Neuronal stem cell (in vitro differentiated cells): ENCODE measurements at regions not wholly inside any gene's neighbourhood (a gene's known extent, or its start where the extent isn't known, plus 50 kb on each side); places are given as distances from the start of the nearest gene placed in this dataset.
"Not testable (repeated sequence)": the region's sequence is repeated elsewhere in the genome, so short reads cannot be mapped to it uniquely, and the experiment has no call there.

Experiments used
- DNase-seq: peaks from one replicate; pipeline ENCODE4 v3.0.0-alpha.2; 2013; ENCODE audit warnings: low spot score
- H2AFZ ChIP-seq: one replicate; pipeline ENCODE4 v1.6.1; 2013; ENCODE audit warnings: mild to moderate bottlenecking, low read length, inconsistent platforms
- H2AK5ac ChIP-seq: 2 replicates; pipeline ENCODE4 v1.6.1; 2013; ENCODE audit warnings: low read depth, mild to moderate bottlenecking, inconsistent platforms, low read length, moderate library complexity, mixed read lengths
- H2BK120ac ChIP-seq: 2 replicates; pipeline ENCODE4 v1.6.1; 2013; ENCODE audit warnings: low read depth, mild to moderate bottlenecking, inconsistent platforms, low read length, moderate library complexity, mixed read lengths
- H2BK12ac ChIP-seq: one replicate; pipeline ENCODE4 v1.6.1; 2013; ENCODE audit warnings: low read length, inconsistent platforms
- H2BK15ac ChIP-seq: 2 replicates; pipeline ENCODE4 v1.6.1; 2013; ENCODE audit warnings: mild to moderate bottlenecking, low read length, inconsistent platforms, mixed read lengths
- H2BK5ac ChIP-seq: one replicate; pipeline ENCODE4 v1.6.1; 2013; ENCODE audit warnings: inconsistent platforms, mild to moderate bottlenecking, low read length, moderate library complexity
- H3K14ac ChIP-seq: one replicate; pipeline ENCODE4 v1.6.1; 2013; ENCODE audit warnings: low read length, inconsistent platforms
- H3K18ac ChIP-seq: 2 replicates; pipeline ENCODE4 v1.6.1; 2013; ENCODE audit warnings: low read length, inconsistent platforms
- H3K23ac ChIP-seq: 2 replicates; pipeline ENCODE4 v1.6.1; 2013; ENCODE audit warnings: low read depth, mild to moderate bottlenecking, mixed read lengths, low read length, inconsistent platforms; ENCODE audit not compliant: poor library complexity
- H3K27ac ChIP-seq: replicated peaks from 3 replicates; pipeline ENCODE4 v1.5.1; 2013; ENCODE audit warnings: low read length, inconsistent platforms
- H3K27me3 ChIP-seq, 3 experiments: 2 replicates each; pipeline ENCODE4 v1.6.1; 2013; ENCODE audit warnings: low read length in 3 of 3, mild to moderate bottlenecking in 2 of 3, inconsistent platforms in 1 of 3, low read depth in 1 of 3, mixed read lengths in 1 of 3, moderate library complexity in 1 of 3; ENCODE audit not compliant: control insufficient read depth in 3 of 3, insufficient read depth in 3 of 3
- H3K36me3 ChIP-seq, 2 donors: replicated peaks in 1 of 2; 2 replicates each; pipeline ENCODE4 v1.6.1; 2013; ENCODE audit warnings: low read length in 2 of 2; ENCODE audit not compliant: control insufficient read depth in 2 of 2, insufficient read depth in 2 of 2
- H3K4ac ChIP-seq: 2 replicates; pipeline ENCODE4 v1.6.1; 2013; ENCODE audit warnings: inconsistent platforms, mild to moderate bottlenecking, low read length, moderate library complexity
- H3K4me1 ChIP-seq, 2 donors: 1 replicate in 1 of 2; 2 replicates in 1 of 2; pipeline ENCODE4 v1.6.1; 2013; ENCODE audit warnings: low read length in 2 of 2, low read depth in 1 of 2; ENCODE audit not compliant: control insufficient read depth in 2 of 2, insufficient read depth in 1 of 2
- H3K4me2 ChIP-seq: one replicate; pipeline ENCODE4 v1.6.1; 2013; ENCODE audit warnings: mild to moderate bottlenecking, low read length, inconsistent platforms; ENCODE audit not compliant: insufficient read depth, poor library complexity, severe bottlenecking
- H3K4me3 ChIP-seq, 2 donors: 2 replicates each; pipeline ENCODE4 v1.5.1; 2013; ENCODE audit warnings: low read length in 2 of 2, mild to moderate bottlenecking in 2 of 2, inconsistent platforms in 1 of 2, moderate library complexity in 1 of 2
- H3K79me1 ChIP-seq: one replicate; pipeline ENCODE4 v1.6.1; 2013; ENCODE audit warnings: low read depth, mild to moderate bottlenecking, inconsistent platforms, low read length, moderate library complexity
- H3K9ac ChIP-seq: one replicate; pipeline ENCODE4 v1.6.1; 2013; ENCODE audit warnings: mild to moderate bottlenecking, low read depth, low read length, inconsistent platforms; ENCODE audit not compliant: poor library complexity
- H3K9me3 ChIP-seq, 2 donors: replicated peaks in 1 of 2; 2 replicates each; pipeline versions ENCODE3 to v1.6.1; 2013; ENCODE audit warnings: low read length in 2 of 2, mild to moderate bottlenecking in 2 of 2, inconsistent platforms in 1 of 2, low read depth in 1 of 2, mixed read lengths in 1 of 2, moderate library complexity in 1 of 2; ENCODE audit not compliant: control insufficient read depth in 2 of 2, insufficient read depth in 1 of 2
- H4K8ac ChIP-seq: one replicate; pipeline ENCODE4 v1.6.1; 2013; ENCODE audit warnings: low read depth, mild to moderate bottlenecking, inconsistent platforms, low read length, moderate library complexity
- H4K91ac ChIP-seq: one replicate; pipeline ENCODE4 v1.6.1; 2013; ENCODE audit warnings: low read length, low read depth, mild to moderate bottlenecking, inconsistent platforms; ENCODE audit not compliant: poor library complexity
- WGBS, 2 donors: extraction: QIAGEN DNeasy Blood & Tissue Kit; methylation state at CpG; one replicate each; pipeline ENCODE4 v1.1.7; 2013; ENCODE audit warnings: missing lambda C conversion rate in 2 of 2, mixed read lengths in 1 of 2; ENCODE audit not compliant: insufficient read length in 2 of 2, insufficient replicate concordance in 1 of 2; ENCODE audit errors: extremely low coverage in 2 of 2; 5-methylcytosine and 5-hydroxymethylcytosine counted together

DNA sequence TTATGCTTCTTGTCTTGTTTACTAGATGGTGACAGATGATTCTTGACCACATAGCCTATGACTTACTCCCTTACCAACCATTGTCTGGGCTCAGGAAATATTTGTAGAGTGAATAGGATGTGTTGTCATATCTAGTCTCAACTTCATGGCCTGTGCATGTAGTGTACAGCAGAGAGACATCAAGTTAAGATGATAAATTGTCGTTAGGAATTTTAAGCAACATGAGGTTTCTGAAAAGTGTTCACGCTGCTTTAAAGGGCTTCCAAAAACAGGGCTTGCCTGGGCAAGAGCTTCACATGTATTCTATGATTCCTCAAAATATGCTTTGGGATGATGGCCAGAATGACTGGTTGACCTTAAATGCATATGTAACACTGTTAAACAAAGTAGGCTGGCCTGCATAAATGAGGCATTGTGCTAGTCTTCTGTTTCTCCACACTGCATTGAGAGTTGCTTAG is 424.0 kb downstream of the RND3 start:
- no peak overlapping the region for H2BK5ac ChIP-seq
- H3K79me1 ChIP-seq, result no peaks in the 10 kb centered on the region
- peaks cover 9 to 24% of the 10 kb centered on the region in 2 donors for H3K4me1 ChIP-seq

GRCh38 chr2:150062416-150062815 is 425.1 kb downstream of the RND3 start:
- Histone ChIP-seq H4K8ac (no peak overlapping the region), H3K4me3 (no peak overlapping the region), H3K27ac (no peak overlapping the region), H3K23ac (no peak overlapping the region), H3K79me1 (no peaks in the 10 kb centered on the region), H3K4ac (no peak overlapping the region), H2AFZ (no peak overlapping the region), H3K36me3 (no peaks in the 10 kb centered on the region), H3K4me2 (no peak overlapping the region), H3K9ac (no peak overlapping the region), H4K91ac (no peak overlapping the region), H2AK5ac (no peak overlapping the region), H3K18ac (no peak overlapping the region), H2BK12ac (no peak overlapping the region), H3K27me3 (no peaks in the 10 kb centered on the region), H2BK15ac (no peak overlapping the region), H3K14ac (no peak overlapping the region), H2BK120ac (no peak overlapping the region), H3K4me1 (peaks cover 9 to 24% of the 10 kb centered on the region in 2 donors), H3K9me3 (no peaks in the 10 kb centered on the region), H2BK5ac (no peak overlapping the region)
- no peak for DNase-seq
- no CpG with 5 or more reads among the region's 3 CpGs for WGBS, 2 donors

More for the DNA sequence above, 424.0 kb downstream of the RND3 start:
- no peak overlapping the region for H2AK5ac ChIP-seq
- H3K23ac ChIP-seq, result no peak overlapping the region
- no peaks in the 10 kb centered on the region for H3K27me3 ChIP-seq
- no CpG with 5 or more reads among the region's 2 CpGs for WGBS, 2 donors
- H3K14ac ChIP-seq, result no peak overlapping the region
- H4K8ac ChIP-seq, result no peak overlapping the region
- H3K4ac ChIP-seq, result no peak overlapping the region
- DNase-seq, result no peak
- H3K9ac ChIP-seq, result no peak overlapping the region
- H2BK15ac ChIP-seq, result no peak overlapping the region
- H2AFZ ChIP-seq, result peak overlapping the region; percentile 69
- no peak overlapping the region for H3K4me2 ChIP-seq
- no peak overlapping the region for H2BK120ac ChIP-seq
- no peak overlapping the region for H4K91ac ChIP-seq
- no peaks in the 10 kb centered on the region for H3K9me3 ChIP-seq
- no peak overlapping the region for H3K4me3 ChIP-seq
- H3K18ac ChIP-seq, result no peak overlapping the region
- no peak overlapping the region for H3K27ac ChIP-seq
- H3K36me3 ChIP-seq, result no peaks in the 10 kb centered on the region
- no peak overlapping the region for H2BK12ac ChIP-seq

DNA sequence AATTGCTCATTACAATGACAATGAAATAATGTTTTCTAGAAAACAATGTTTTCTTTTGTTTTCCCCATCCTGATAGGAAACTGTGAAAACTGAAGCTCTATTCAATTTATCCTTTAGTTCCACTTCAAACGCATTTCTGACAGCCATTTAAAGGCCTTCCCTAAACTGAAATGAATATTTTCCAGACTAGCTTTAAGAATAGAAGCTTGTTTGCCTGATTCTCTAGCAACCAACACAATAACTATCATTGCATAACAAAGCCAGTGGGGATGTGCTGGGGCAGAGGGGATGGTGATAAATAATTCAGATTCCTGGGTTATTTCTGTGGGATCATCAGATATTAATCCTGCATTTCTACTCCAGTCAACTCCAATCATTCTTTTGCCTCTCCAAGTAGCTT is 427.1 kb downstream of the RND3 start:
- peaks cover 9 to 26% of the 10 kb centered on the region in 2 donors for H3K4me1 ChIP-seq
- H2AFZ ChIP-seq, result no peak overlapping the region
- no peaks in the 10 kb centered on the region for H3K36me3 ChIP-seq
- DNase-seq, result no peak
- no peak overlapping the region for H3K27ac ChIP-seq
- no peak overlapping the region for H4K91ac ChIP-seq
- no peak overlapping the region for H3K14ac ChIP-seq
- no peak overlapping the region for H4K8ac ChIP-seq
- no peak overlapping the region for H3K4me3 ChIP-seq
- no peak overlapping the region for H3K4me2 ChIP-seq
- H3K23ac ChIP-seq, result no peak overlapping the region
- WGBS, 2 donors, result no CpG with 5 or more reads among the region's 1 CpG
- no peaks in the 10 kb centered on the region for H3K79me1 ChIP-seq
- no peak overlapping the region for H3K9ac ChIP-seq
- no peak overlapping the region for H2BK15ac ChIP-seq
- no peaks in the 10 kb centered on the region for H3K9me3 ChIP-seq
- H2BK120ac ChIP-seq, result no peak overlapping the region
- no peaks in the 10 kb centered on the region for H3K27me3 ChIP-seq
- no peak overlapping the region for H2AK5ac ChIP-seq
- no peak overlapping the region for H2BK12ac ChIP-seq
- no peak overlapping the region for H3K4ac ChIP-seq
- H3K18ac ChIP-seq, result no peak overlapping the region
- no peak overlapping the region for H2BK5ac ChIP-seq

GRCh38 chr2:150059676-150060075 is 427.8 kb downstream of the RND3 start:
- DNase-seq, H3K36me3 ChIP-seq, H3K4me3 ChIP-seq, H2BK15ac ChIP-seq, H3K18ac ChIP-seq, H2BK5ac ChIP-seq, H3K23ac ChIP-seq, H3K79me1 ChIP-seq, H2BK120ac ChIP-seq, H4K8ac ChIP-seq, H4K91ac ChIP-seq, H3K9ac ChIP-seq, H3K27ac ChIP-seq, H2AK5ac ChIP-seq, H2BK12ac ChIP-seq, H2AFZ ChIP-seq, H3K4me2 ChIP-seq, H3K4ac ChIP-seq, H3K27me3 ChIP-seq, H3K9me3 ChIP-seq, H3K14ac ChIP-seq: not testable (repeated sequence)
- peaks cover 9 to 26% of the 10 kb centered on the region in 2 donors for H3K4me1 ChIP-seq
- WGBS, 2 donors, result no CpG with 5 or more reads among the region's 2 CpGs
